Liver (tissue), 7 donors: ENCODE measurements at regions not wholly inside any gene's neighbourhood (a gene's known extent, or its start where the extent isn't known, plus 50 kb on each side); places are given as distances from the start of the nearest gene placed in this dataset.

Experiments
- DNase-seq: peaks from one replicate; pipeline ENCODE4 v3.0.0-alpha.2; 2017; ENCODE audit warnings: low spot score
- H3K27ac ChIP-seq, 2 donors: one replicate each; pipeline ENCODE4 v1.7.0; 2013; ENCODE audit warnings: inconsistent platforms in 2 of 2, low read length in 2 of 2, control low read depth in 1 of 2, low read depth in 1 of 2, mild to moderate bottlenecking in 1 of 2
- H3K27me3 ChIP-seq, 4 donors: one replicate each; pipeline versions ENCODE4 v1.6.1 to v1.7.0; 2013; ENCODE audit warnings: low read length in 3 of 4, inconsistent platforms in 1 of 4, mild to moderate bottlenecking in 1 of 4, moderate library complexity in 1 of 4; ENCODE audit not compliant: control insufficient read depth in 4 of 4, insufficient read depth in 4 of 4
- H3K36me3 ChIP-seq, 4 donors: one replicate each; pipeline versions ENCODE4 v1.6.1 to v1.7.0; 2013; ENCODE audit warnings: low read length in 3 of 4, mild to moderate bottlenecking in 3 of 4, low read depth in 1 of 4, moderate library complexity in 1 of 4; ENCODE audit not compliant: control insufficient read depth in 4 of 4, insufficient read depth in 3 of 4
- H3K4me1 ChIP-seq, 4 donors: one replicate each; pipeline versions ENCODE4 v1.6.1 to v1.7.0; 2013; ENCODE audit warnings: low read length in 3 of 4, mild to moderate bottlenecking in 3 of 4, moderate library complexity in 1 of 4; ENCODE audit not compliant: control insufficient read depth in 4 of 4, insufficient read depth in 4 of 4
- H3K4me3 ChIP-seq, 3 donors: one replicate each; pipeline versions ENCODE4 v1.6.1 to v1.7.0; 2013; ENCODE audit warnings: low read length in 3 of 3, control low read depth in 1 of 3, low read depth in 1 of 3, mild to moderate bottlenecking in 1 of 3
- H3K9ac ChIP-seq, 2 donors: one replicate each; pipeline ENCODE4 v1.7.0; 2013; ENCODE audit warnings: low read length in 2 of 2, mild to moderate bottlenecking in 2 of 2, moderate library complexity in 2 of 2, control low read depth in 1 of 2, low read depth in 1 of 2
- H3K9me3 ChIP-seq, 4 donors: one replicate each; pipeline versions ENCODE4 v1.6.1 to v1.7.0; 2013; ENCODE audit warnings: low read length in 3 of 4; ENCODE audit not compliant: control insufficient read depth in 4 of 4
- EGR1 ChIP-seq, 2 donors: IDR thresholded peaks; 2 replicates each; pipeline ENCODE4 v1.6.1; 2016 to 2018; ENCODE audit warnings: antibody characterized with exemption in 2 of 2, low read depth in 2 of 2
- FOXA1 ChIP-seq: IDR thresholded peaks from 2 replicates; pipeline ENCODE4 v1.6.1; 2016; ENCODE audit warnings: antibody characterized with exemption
- FOXA2 ChIP-seq: IDR thresholded peaks from 2 replicates; pipeline ENCODE4 v1.6.1; 2016; ENCODE audit warnings: antibody characterized with exemption
- GABPA ChIP-seq, 2 donors: IDR thresholded peaks in 1 of 2; conservative IDR thresholded peaks in 1 of 2; 2 replicates each; pipeline ENCODE4 v1.6.1; 2016; ENCODE audit warnings: antibody characterized with exemption in 2 of 2, mild to moderate bottlenecking in 1 of 2, moderate library complexity in 1 of 2
- HNF4A ChIP-seq, 2 donors: conservative IDR thresholded peaks; 2 replicates each; pipeline ENCODE4 v1.6.1; 2016; ENCODE audit warnings: antibody characterized with exemption in 2 of 2, mild to moderate bottlenecking in 2 of 2
- HNF4G ChIP-seq: IDR thresholded peaks from 2 replicates; pipeline ENCODE4 v1.6.1; 2016; ENCODE audit warnings: antibody characterized with exemption
- JUND ChIP-seq, 2 donors: IDR thresholded peaks; 2 replicates each; pipeline ENCODE4 v1.6.1; 2016; ENCODE audit warnings: antibody characterized with exemption in 2 of 2
- NR2F2 ChIP-seq: IDR thresholded peaks from 2 replicates; pipeline ENCODE4 v1.6.1; 2016; ENCODE audit warnings: antibody characterized with exemption
- RAD21 ChIP-seq, 2 donors: IDR thresholded peaks; 2 replicates each; pipeline ENCODE4 v1.6.1; 2016; ENCODE audit warnings: antibody characterized with exemption in 2 of 2, mild to moderate bottlenecking in 2 of 2
- RXRA ChIP-seq, 2 donors: IDR thresholded peaks; 2 replicates each; pipeline ENCODE4 v1.6.1; 2017 to 2018; ENCODE audit warnings: antibody characterized with exemption in 2 of 2, mild to moderate bottlenecking in 1 of 2
- SP1 ChIP-seq: IDR thresholded peaks from 2 replicates; pipeline ENCODE4 v1.6.1; 2018; ENCODE audit warnings: antibody characterized with exemption, mild to moderate bottlenecking
- TAF1 ChIP-seq: conservative IDR thresholded peaks from 2 replicates; pipeline ENCODE4 v1.6.1; 2016; ENCODE audit warnings: antibody characterized with exemption, mild to moderate bottlenecking
- YY1 ChIP-seq: IDR thresholded peaks from 2 replicates; pipeline ENCODE4 v1.6.1; 2016; ENCODE audit warnings: antibody characterized with exemption, mild to moderate bottlenecking
- TF ChIP-seq, protein P1 (sequence below): IDR thresholded peaks from 2 replicates; pipeline ENCODE4 v1.6.1; 2016; ENCODE audit warnings: antibody characterized with exemption, mild to moderate bottlenecking
- TF ChIP-seq, protein P2 (sequence below): IDR thresholded peaks from 2 replicates; pipeline ENCODE4 v1.6.1; 2016; ENCODE audit warnings: antibody characterized with exemption
- TF ChIP-seq, protein P3 (sequence below): fragments of 150-350 bp; IDR thresholded peaks from 2 replicates; pipeline ENCODE4 v1.5.1; 2017; ENCODE audit warnings: improper control_type of control experiment, low read depth, low read length; ENCODE audit not compliant: missing input control
- TF ChIP-seq, protein P4 (sequence below): IDR thresholded peaks from 2 replicates; pipeline ENCODE4 v1.6.1; 2016; ENCODE audit warnings: antibody characterized with exemption
- TF ChIP-seq, protein P5 (sequence below): IDR thresholded peaks from 2 replicates; pipeline ENCODE4 v1.6.1; 2016; ENCODE audit warnings: antibody characterized with exemption
- donor health status: healthy.
- donor health status: healthy.
- donor health status: healthy.
- donor health status: healthy.

DNA sequence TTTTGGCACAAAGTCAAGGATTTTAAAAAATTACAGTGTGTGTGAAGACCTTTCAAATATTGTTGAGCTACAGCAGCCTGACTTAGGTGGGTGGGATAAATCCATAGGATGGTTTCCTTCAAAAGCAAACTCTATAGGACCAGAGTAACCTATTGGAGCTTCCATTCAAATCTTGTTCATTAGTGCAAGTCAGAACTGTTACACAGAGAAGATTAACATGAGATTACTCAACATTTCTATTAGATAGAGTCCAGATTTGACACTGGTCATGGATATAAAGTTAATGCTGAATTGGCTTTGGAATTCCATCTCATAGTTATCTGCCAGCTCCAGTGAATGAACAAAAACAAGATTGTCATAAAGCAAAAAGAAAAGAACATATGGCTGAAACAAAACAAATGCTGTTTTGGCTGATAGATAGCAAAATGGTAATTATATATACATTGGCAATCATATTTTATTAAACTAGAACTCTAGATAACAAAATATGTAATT lies 129.6 kb upstream of the SEMA3A start:
- no peak overlapping the region for H3K9ac ChIP-seq
- no peaks in the 10 kb centered on the region for H3K4me1 ChIP-seq
- TF ChIP-seq FOXA2 (no peak), RAD21 (IDR thresholded peaks at IDR 0.05) (no peak), SP1 (no peak), HNF4A (conservative IDR thresholded peaks at IDR 0.05) (no peak), NR2F2 (no peak), EGR1 (IDR thresholded peaks at IDR 0.05; ENCODE audit: low read depth in 2 of 2) (no peak), FOXA1 (no peak), JUND (IDR thresholded peaks at IDR 0.05) (no peak), RXRA (IDR thresholded peaks at IDR 0.05) (no peak), YY1 (no peak), HNF4G (no peak)
- TF ChIP-seq, protein P1, sequence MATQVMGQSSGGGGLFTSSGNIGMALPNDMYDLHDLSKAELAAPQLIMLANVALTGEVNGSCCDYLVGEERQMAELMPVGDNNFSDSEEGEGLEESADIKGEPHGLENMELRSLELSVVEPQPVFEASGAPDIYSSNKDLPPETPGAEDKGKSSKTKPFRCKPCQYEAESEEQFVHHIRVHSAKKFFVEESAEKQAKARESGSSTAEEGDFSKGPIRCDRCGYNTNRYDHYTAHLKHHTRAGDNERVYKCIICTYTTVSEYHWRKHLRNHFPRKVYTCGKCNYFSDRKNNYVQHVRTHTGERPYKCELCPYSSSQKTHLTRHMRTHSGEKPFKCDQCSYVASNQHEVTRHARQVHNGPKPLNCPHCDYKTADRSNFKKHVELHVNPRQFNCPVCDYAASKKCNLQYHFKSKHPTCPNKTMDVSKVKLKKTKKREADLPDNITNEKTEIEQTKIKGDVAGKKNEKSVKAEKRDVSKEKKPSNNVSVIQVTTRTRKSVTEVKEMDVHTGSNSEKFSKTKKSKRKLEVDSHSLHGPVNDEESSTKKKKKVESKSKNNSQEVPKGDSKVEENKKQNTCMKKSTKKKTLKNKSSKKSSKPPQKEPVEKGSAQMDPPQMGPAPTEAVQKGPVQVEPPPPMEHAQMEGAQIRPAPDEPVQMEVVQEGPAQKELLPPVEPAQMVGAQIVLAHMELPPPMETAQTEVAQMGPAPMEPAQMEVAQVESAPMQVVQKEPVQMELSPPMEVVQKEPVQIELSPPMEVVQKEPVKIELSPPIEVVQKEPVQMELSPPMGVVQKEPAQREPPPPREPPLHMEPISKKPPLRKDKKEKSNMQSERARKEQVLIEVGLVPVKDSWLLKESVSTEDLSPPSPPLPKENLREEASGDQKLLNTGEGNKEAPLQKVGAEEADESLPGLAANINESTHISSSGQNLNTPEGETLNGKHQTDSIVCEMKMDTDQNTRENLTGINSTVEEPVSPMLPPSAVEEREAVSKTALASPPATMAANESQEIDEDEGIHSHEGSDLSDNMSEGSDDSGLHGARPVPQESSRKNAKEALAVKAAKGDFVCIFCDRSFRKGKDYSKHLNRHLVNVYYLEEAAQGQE = no peak
- TF ChIP-seq, protein P2, sequence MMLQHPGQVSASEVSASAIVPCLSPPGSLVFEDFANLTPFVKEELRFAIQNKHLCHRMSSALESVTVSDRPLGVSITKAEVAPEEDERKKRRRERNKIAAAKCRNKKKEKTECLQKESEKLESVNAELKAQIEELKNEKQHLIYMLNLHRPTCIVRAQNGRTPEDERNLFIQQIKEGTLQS = no peak
- TF ChIP-seq, protein P3, sequence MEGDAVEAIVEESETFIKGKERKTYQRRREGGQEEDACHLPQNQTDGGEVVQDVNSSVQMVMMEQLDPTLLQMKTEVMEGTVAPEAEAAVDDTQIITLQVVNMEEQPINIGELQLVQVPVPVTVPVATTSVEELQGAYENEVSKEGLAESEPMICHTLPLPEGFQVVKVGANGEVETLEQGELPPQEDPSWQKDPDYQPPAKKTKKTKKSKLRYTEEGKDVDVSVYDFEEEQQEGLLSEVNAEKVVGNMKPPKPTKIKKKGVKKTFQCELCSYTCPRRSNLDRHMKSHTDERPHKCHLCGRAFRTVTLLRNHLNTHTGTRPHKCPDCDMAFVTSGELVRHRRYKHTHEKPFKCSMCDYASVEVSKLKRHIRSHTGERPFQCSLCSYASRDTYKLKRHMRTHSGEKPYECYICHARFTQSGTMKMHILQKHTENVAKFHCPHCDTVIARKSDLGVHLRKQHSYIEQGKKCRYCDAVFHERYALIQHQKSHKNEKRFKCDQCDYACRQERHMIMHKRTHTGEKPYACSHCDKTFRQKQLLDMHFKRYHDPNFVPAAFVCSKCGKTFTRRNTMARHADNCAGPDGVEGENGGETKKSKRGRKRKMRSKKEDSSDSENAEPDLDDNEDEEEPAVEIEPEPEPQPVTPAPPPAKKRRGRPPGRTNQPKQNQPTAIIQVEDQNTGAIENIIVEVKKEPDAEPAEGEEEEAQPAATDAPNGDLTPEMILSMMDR = no peak
- TF ChIP-seq, protein P4, sequence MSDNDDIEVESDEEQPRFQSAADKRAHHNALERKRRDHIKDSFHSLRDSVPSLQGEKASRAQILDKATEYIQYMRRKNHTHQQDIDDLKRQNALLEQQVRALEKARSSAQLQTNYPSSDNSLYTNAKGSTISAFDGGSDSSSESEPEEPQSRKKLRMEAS = no peak
- TF ChIP-seq, protein P5, sequence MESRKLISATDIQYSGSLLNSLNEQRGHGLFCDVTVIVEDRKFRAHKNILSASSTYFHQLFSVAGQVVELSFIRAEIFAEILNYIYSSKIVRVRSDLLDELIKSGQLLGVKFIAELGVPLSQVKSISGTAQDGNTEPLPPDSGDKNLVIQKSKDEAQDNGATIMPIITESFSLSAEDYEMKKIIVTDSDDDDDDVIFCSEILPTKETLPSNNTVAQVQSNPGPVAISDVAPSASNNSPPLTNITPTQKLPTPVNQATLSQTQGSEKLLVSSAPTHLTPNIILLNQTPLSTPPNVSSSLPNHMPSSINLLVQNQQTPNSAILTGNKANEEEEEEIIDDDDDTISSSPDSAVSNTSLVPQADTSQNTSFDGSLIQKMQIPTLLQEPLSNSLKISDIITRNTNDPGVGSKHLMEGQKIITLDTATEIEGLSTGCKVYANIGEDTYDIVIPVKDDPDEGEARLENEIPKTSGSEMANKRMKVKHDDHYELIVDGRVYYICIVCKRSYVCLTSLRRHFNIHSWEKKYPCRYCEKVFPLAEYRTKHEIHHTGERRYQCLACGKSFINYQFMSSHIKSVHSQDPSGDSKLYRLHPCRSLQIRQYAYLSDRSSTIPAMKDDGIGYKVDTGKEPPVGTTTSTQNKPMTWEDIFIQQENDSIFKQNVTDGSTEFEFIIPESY = no peak
- H3K36me3 ChIP-seq = no peaks in the 10 kb centered on the region
- no peak overlapping the region for H3K4me3 ChIP-seq
- no peaks in the 10 kb centered on the region for H3K9me3 ChIP-seq
- no peak overlapping the region for H3K27ac ChIP-seq
- DNase-seq = no peak
- no peaks in the 10 kb centered on the region for H3K27me3 ChIP-seq

DNA sequence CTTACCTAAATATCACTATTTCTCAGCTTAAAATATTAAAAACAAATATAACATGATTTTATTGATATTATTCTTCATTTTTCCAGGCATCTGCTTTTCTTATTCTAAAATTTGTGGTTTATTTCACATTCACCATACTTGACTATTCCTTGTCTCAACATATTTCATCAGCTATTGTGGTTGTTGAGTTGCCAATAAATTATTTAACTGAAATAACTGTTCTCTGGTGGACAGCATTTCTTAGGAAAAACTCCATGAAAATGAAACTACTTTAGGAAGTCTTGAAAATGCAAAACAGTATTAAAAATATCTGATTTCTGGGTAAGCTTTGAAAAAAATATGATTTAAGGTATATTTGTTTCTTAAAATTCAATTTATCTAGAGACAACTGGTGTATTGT lies 122.9 kb upstream of the SEMA3A start:
- Histone ChIP-seq H3K4me1 (no peaks in the 10 kb centered on the region), H3K27ac (no peak overlapping the region), H3K27me3 (no peaks in the 10 kb centered on the region), H3K9me3 (no peaks in the 10 kb centered on the region), H3K36me3 (no peaks in the 10 kb centered on the region), H3K4me3 (no peak overlapping the region), H3K9ac (no peak overlapping the region)
- TF ChIP-seq YY1 (no peak), GABPA (IDR thresholded peaks at IDR 0.05 in 1 of 2, conservative IDR thresholded peaks at IDR 0.05 in 1 of 2) (no peak), SP1 (no peak), HNF4G (no peak), JUND (IDR thresholded peaks at IDR 0.05) (no peak), TAF1 (no peak), HNF4A (conservative IDR thresholded peaks at IDR 0.05) (no peak), FOXA2 (no peak)
- TF ChIP-seq, protein P3 = no peak
- TF ChIP-seq, protein P2 = no peak
- no peak for DNase-seq
